BLaER1 treated with 17β-estradiol and CSF1 and Interleukin-3, amounts not matched to agents 10 nM and 100 nM (cell line): ENCODE measurements at regions not wholly inside any gene's neighbourhood (a gene's known extent, or its start where the extent isn't known, plus 50 kb on each side); places are given as distances from the start of the nearest gene placed in this dataset.

Experiments
- H3K27ac ChIP-seq, 11 experiments: shearing (Covaris generic); formaldehyde crosslinking; 2 replicates each; pipeline ENCODE4 v1.8.1; 2022
- H3K27me3 ChIP-seq, 11 experiments: shearing (Covaris generic); formaldehyde crosslinking; 2 replicates each; pipeline ENCODE4 v1.8.1; 2022
- H3K36me3 ChIP-seq, 11 experiments: shearing (Covaris generic); formaldehyde crosslinking; 2 replicates each; pipeline ENCODE4 v1.8.1; 2022
- H3K4me1 ChIP-seq, 10 experiments: shearing (Covaris generic); formaldehyde crosslinking; 2 replicates each; pipeline ENCODE4 v1.8.1; 2022
- H3K4me2 ChIP-seq, 11 experiments: shearing (Covaris generic); formaldehyde crosslinking; 2 replicates each; pipeline ENCODE4 v1.8.1; 2022
- H3K4me3 ChIP-seq, 10 experiments: shearing (Covaris generic); formaldehyde crosslinking; 2 replicates each; pipeline ENCODE4 v1.8.1; 2022
- H3K9ac ChIP-seq, 11 experiments: shearing (Covaris generic); formaldehyde crosslinking; 2 replicates each; pipeline ENCODE4 v1.8.1; 2022
- H3K9me3 ChIP-seq, 11 experiments: shearing (Covaris generic); formaldehyde crosslinking; replicated peaks in 1 of 11; 2 replicates each; pipeline ENCODE4 v1.8.1; 2022
- H4K20me1 ChIP-seq, 11 experiments: shearing (Covaris generic); formaldehyde crosslinking; 2 replicates each; pipeline ENCODE4 v1.8.1; 2022
- Cebpa-rat ChIP-seq, 11 experiments: shearing (Covaris generic); IDR thresholded peaks; 2 replicates each; pipeline ENCODE4 v1.8.1; 2022

GRCh38 chr6:115740907-115741306, 319.8 kb downstream of the FRK start:
- Histone ChIP-seq H4K20me1 (no peaks in the 10 kb centered on the region), H3K4me2 (no peak overlapping the region), H3K4me1 (no peaks in the 10 kb centered on the region), H3K36me3 (no peaks in the 10 kb centered on the region), H3K4me3 (no peak overlapping the region), H3K9me3 (peaks cover 6 to 11% (median 10%) of the 10 kb centered on the region in 11 experiments), H3K27ac (no peak overlapping the region), H3K9ac (no peak overlapping the region), H3K27me3 (no peaks in the 10 kb centered on the region)
- TF ChIP-seq Cebpa-rat (IDR thresholded peaks at IDR 0.05): no peak

GRCh38 chr6:115735610-115736009, 325.1 kb downstream of the FRK start:
- no peak overlapping the region for H3K4me3 ChIP-seq
- H3K36me3 ChIP-seq: no peaks in the 10 kb centered on the region
- H3K4me1 ChIP-seq: no peaks in the 10 kb centered on the region
- H3K9me3 ChIP-seq: peaks cover 15 to 23% (median 18%) of the 10 kb centered on the region in 11 experiments
- H3K4me2 ChIP-seq: no peak overlapping the region
- TF ChIP-seq Cebpa-rat (IDR thresholded peaks at IDR 0.05): no peak
- no peaks in the 10 kb centered on the region for H3K27me3 ChIP-seq
- no peaks in the 10 kb centered on the region for H4K20me1 ChIP-seq
- no peak overlapping the region for H3K9ac ChIP-seq
- no peak overlapping the region for H3K27ac ChIP-seq

GRCh38 chr6:115733426-115733825, 327.3 kb downstream of the FRK start:
- no peaks in the 10 kb centered on the region for H4K20me1 ChIP-seq
- H3K9ac ChIP-seq: no peak overlapping the region
- H3K4me1 ChIP-seq: no peaks in the 10 kb centered on the region
- no peak overlapping the region for H3K4me3 ChIP-seq
- no peak overlapping the region for H3K4me2 ChIP-seq
- no peaks in the 10 kb centered on the region for H3K27me3 ChIP-seq
- peaks cover 15 to 23% (median 18%) of the 10 kb centered on the region in 11 experiments for H3K9me3 ChIP-seq
- no peak for TF ChIP-seq Cebpa-rat (IDR thresholded peaks at IDR 0.05)
- H3K36me3 ChIP-seq: no peaks in the 10 kb centered on the region
- H3K27ac ChIP-seq: no peak overlapping the region

GRCh38 chr6:115729036-115729435, 331.7 kb downstream of the FRK start:
- Histone ChIP-seq H3K27ac (no peak overlapping the region), H3K9ac (no peak overlapping the region), H4K20me1 (no peaks in the 10 kb centered on the region), H3K9me3 (no peaks in the 10 kb centered on the region; a peak in 1 of 22 replicates), H3K4me2 (no peak overlapping the region), H3K36me3 (no peaks in the 10 kb centered on the region), H3K4me3 (no peak overlapping the region), H3K4me1 (no peaks in the 10 kb centered on the region), H3K27me3 (no peaks in the 10 kb centered on the region)
- TF ChIP-seq Cebpa-rat (IDR thresholded peaks at IDR 0.05): no peak

GRCh38 chr6:115728171-115728570, 332.5 kb downstream of the FRK start:
- no peaks in the 10 kb centered on the region for H3K36me3 ChIP-seq
- H3K27me3 ChIP-seq: no peaks in the 10 kb centered on the region
- no peak overlapping the region for H3K9ac ChIP-seq
- no peaks in the 10 kb centered on the region for H3K4me1 ChIP-seq
- no peak overlapping the region for H3K4me3 ChIP-seq
- no peaks in the 10 kb centered on the region; a peak in 1 of 22 replicates for H3K9me3 ChIP-seq
- TF ChIP-seq Cebpa-rat (IDR thresholded peaks at IDR 0.05): no peak
- H3K4me2 ChIP-seq: no peak overlapping the region
- no peaks in the 10 kb centered on the region for H4K20me1 ChIP-seq
- H3K27ac ChIP-seq: no peak overlapping the region

- no peaks in the 10 kb centered on the region for H4K20me1 ChIP-seq
- H3K9me3 ChIP-seq: no peaks in the 10 kb centered on the region
- no peaks in the 10 kb centered on the region for H3K27me3 ChIP-seq
- H3K36me3 ChIP-seq: no peaks in the 10 kb centered on the region
- TF ChIP-seq Cebpa-rat (IDR thresholded peaks at IDR 0.05): no peak
- peaks cover 0 to 18% (median 4%) of the 10 kb centered on the region in 10 experiments; a peak in 9 of 20 replicates for H3K4me1 ChIP-seq
- H3K9ac ChIP-seq: no peak overlapping the region
- H3K4me2 ChIP-seq: no peak overlapping the region
- H3K4me3 ChIP-seq: no peak overlapping the region
- H3K27ac ChIP-seq: no peak overlapping the region
Observed at GRCh38 chr6:115721564-115721963, 339.1 kb downstream of the FRK start.

- H3K36me3 ChIP-seq: no peaks in the 10 kb centered on the region
- H3K27ac ChIP-seq: no peak overlapping the region
- H3K9ac ChIP-seq: no peak overlapping the region
- H4K20me1 ChIP-seq: no peaks in the 10 kb centered on the region
- H3K4me3 ChIP-seq: no peak overlapping the region
- peaks cover 0 to 5% (median 0%) of the 10 kb centered on the region in 11 experiments; a peak in 1 of 22 replicates for H3K9me3 ChIP-seq
- no peak overlapping the region for H3K4me2 ChIP-seq
- TF ChIP-seq Cebpa-rat (IDR thresholded peaks at IDR 0.05): no peak
- H3K27me3 ChIP-seq: no peaks in the 10 kb centered on the region
- peaks cover 0 to 20% (median 4%) of the 10 kb centered on the region in 10 experiments; a peak in 9 of 20 replicates for H3K4me1 ChIP-seq
Observed at GRCh38 chr6:115720900-115721299, 339.8 kb downstream of the FRK start.

GRCh38 chr6:115717472-115717871, 343.2 kb downstream of the FRK start:
- peak overlapping the region in 6 of 11 experiments; percentile 27 to 76 (median 58); a peak in 11 of 22 replicates for H3K27ac ChIP-seq
- no peak overlapping the region for H3K4me3 ChIP-seq
- no peak for TF ChIP-seq Cebpa-rat (IDR thresholded peaks at IDR 0.05)
- H3K27me3 ChIP-seq: no peaks in the 10 kb centered on the region
- peak overlapping the region in 1 of 11 experiments; percentile 39; a peak in 2 of 22 replicates for H3K9ac ChIP-seq
- H3K4me1 ChIP-seq: peaks cover 0 to 20% (median 4%) of the 10 kb centered on the region in 10 experiments; a peak in 9 of 20 replicates
- H3K9me3 ChIP-seq: peaks cover 0 to 6% (median 0%) of the 10 kb centered on the region in 11 experiments; a peak in 1 of 22 replicates
- no peaks in the 10 kb centered on the region for H3K36me3 ChIP-seq
- H3K4me2 ChIP-seq: peak overlapping the region in 5 of 11 experiments; percentile 2 to 58 (median 47); a peak in 7 of 22 replicates
- H4K20me1 ChIP-seq: no peaks in the 10 kb centered on the region

GRCh38 chr6:115717062-115717461, 343.6 kb downstream of the FRK start:
- TF ChIP-seq Cebpa-rat (IDR thresholded peaks at IDR 0.05): no peak
- Histone ChIP-seq H3K9me3 (peaks cover 0 to 6% (median 0%) of the 10 kb centered on the region in 11 experiments; a peak in 1 of 22 replicates), H3K27me3 (no peaks in the 10 kb centered on the region), H4K20me1 (no peaks in the 10 kb centered on the region), H3K27ac (peak overlapping the region in 6 of 11 experiments; percentile 27 to 76 (median 58); a peak in 10 of 22 replicates), H3K9ac (peak overlapping the region in 1 of 11 experiments; percentile 39; a peak in 2 of 22 replicates), H3K4me1 (peaks cover 0 to 20% (median 4%) of the 10 kb centered on the region in 10 experiments; a peak in 9 of 20 replicates), H3K4me3 (no peak overlapping the region), H3K4me2 (peak overlapping the region in 5 of 11 experiments; percentile 2 to 58 (median 47); a peak in 8 of 22 replicates), H3K36me3 (no peaks in the 10 kb centered on the region)
